PC-3 (cell line): ENCODE measurements at regions not wholly inside any gene's neighbourhood (a gene's known extent, or its start where the extent isn't known, plus 50 kb on each side); places are given as distances from the start of the nearest gene placed in this dataset.

Experiments used
- ATAC-seq: fragments of 200-7000 bp; cut with Tn5 transposase; 2 replicates; pipeline ENCODE4 v1.9.1; 2020; ENCODE audit warnings: mild to moderate bottlenecking, moderate library complexity
- BruUV-seq: library from RNA; stranded (reverse); fragments of 400-500 nt; replicated peaks from 2 replicates; lab custom pipeline; 2021; lab: Mats Ljungman, UMichigan
- CTCF ChIA-PET: fragments of 300-600 bp; sonication (Branson Sonifier 250); formaldehyde crosslinking; loops from one replicate; lab custom pipeline; 2022; ENCODE audit warnings: antibody characterized with exemption; lab: Charles Lee
- POLR2A ChIA-PET: fragments of 300-600 bp; sonication (Branson Sonifier 250); formaldehyde crosslinking; loops from one replicate; lab custom pipeline; 2022; ENCODE audit warnings: antibody characterized with exemption; ENCODE audit not compliant: unreplicated experiment; lab: Charles Lee
- DNase-seq: peaks from one replicate; pipeline ENCODE4 v3.0.0-alpha.2; 2015
- H2AFZ ChIP-seq: fragments of 300-600 bp; sonication (generic); 2 replicates; pipeline ENCODE4 v1.6.0; 2016; ENCODE audit warnings: antibody characterized with exemption, low read length
- H3F3A ChIP-seq: fragments of 300-600 bp; sonication (generic); one replicate; pipeline ENCODE4 v1.6.0; 2017; ENCODE audit warnings: antibody characterized with exemption, low read length, control low read depth, mild to moderate bottlenecking; ENCODE audit not compliant: unreplicated experiment
- H3K27ac ChIP-seq: fragments of 300-600 bp; sonication (generic); 2 replicates; pipeline ENCODE4 v1.5.1; 2016; ENCODE audit warnings: mild to moderate bottlenecking, low read length
- H3K27me3 ChIP-seq: fragments of 300-600 bp; sonication (generic); 2 replicates; pipeline ENCODE4 v1.6.1; 2016; ENCODE audit warnings: low read length, mixed read lengths
- H3K36me3 ChIP-seq: fragments of 300-600 bp; sonication (generic); 2 replicates; pipeline ENCODE4 v1.6.1; 2016; ENCODE audit warnings: low read depth, mixed run types, low read length, mixed read lengths
- H3K4me1 ChIP-seq: fragments of 300-600 bp; sonication (generic); 2 replicates; pipeline ENCODE4 v1.5.1; 2016; ENCODE audit warnings: low read length; ENCODE audit not compliant: insufficient read depth
- H3K4me2 ChIP-seq: fragments of 300-600 bp; sonication (generic); 2 replicates; pipeline ENCODE4 v1.6.0; 2016; ENCODE audit warnings: low read length
- H3K4me3 ChIP-seq: fragments of 300-600 bp; sonication (generic); 2 replicates; pipeline ENCODE4 v1.5.1; 2016; ENCODE audit warnings: mild to moderate bottlenecking, low read length, mixed read lengths
- H3K79me2 ChIP-seq: fragments of 300-600 bp; sonication (generic); 2 replicates; pipeline ENCODE4 v1.6.1; 2017; ENCODE audit warnings: low read length, mixed read lengths
- H3K9ac ChIP-seq: fragments of 300-600 bp; sonication (generic); 2 replicates; pipeline ENCODE4 v1.6.0; 2016; ENCODE audit warnings: mild to moderate bottlenecking, low read length
- H3K9me2 ChIP-seq: fragments of 300-600 bp; sonication (generic); replicated peaks from 2 replicates; pipeline ENCODE4 v1.6.1; 2016; ENCODE audit warnings: mixed run types, low read length, mixed read lengths
- H3K9me3 ChIP-seq: fragments of 300-600 bp; sonication (generic); 2 replicates; pipeline ENCODE4 v1.6.1; 2016; ENCODE audit warnings: low read length, mixed read lengths
- H4K20me1 ChIP-seq: fragments of 300-600 bp; sonication (generic); 2 replicates; pipeline ENCODE4 v1.6.1; 2016; ENCODE audit warnings: low read length, mixed read lengths
- CTCF ChIP-seq: fragments of 300-600 bp; sonication (generic); conservative IDR thresholded peaks from 2 replicates; pipeline ENCODE4 v1.5.1; 2017; ENCODE audit warnings: antibody characterized with exemption, low read depth, mild to moderate bottlenecking, low read length
- EZH2 ChIP-seq: fragments of 300-600 bp; sonication (generic); IDR thresholded peaks from one replicate; pipeline ENCODE4 v1.6.1; 2017; ENCODE audit warnings: antibody characterized with exemption, mild to moderate bottlenecking, low read length; ENCODE audit not compliant: unreplicated experiment
- EZH2phosphoT487 ChIP-seq: fragments of 300-600 bp; sonication (generic); IDR thresholded peaks from 2 replicates; pipeline ENCODE4 v1.6.1; 2018; ENCODE audit warnings: mild to moderate bottlenecking, antibody characterized with exemption, low read length, borderline replicate concordance
- intact Hi-C: fragments of 100-400 bp; cut with micrococcal nuclease; formaldehyde crosslinking; loops from 2 replicates; pipeline ENCODE4 v1.9.0; 2023

GRCh38 chr3:19002606-19003005 is 145.7 kb upstream of the KCNH8 start:
- intact Hi-C loops, result no loop called here
- H3K9me2 ChIP-seq, result no peaks in the 10 kb centered on the region
- DNase-seq, result no peak
- H3K36me3 ChIP-seq, result no peaks in the 10 kb centered on the region
- no peak for ATAC-seq
- H3K27ac ChIP-seq, result no peak overlapping the region
- BruUV-seq, result no TSS peak
- no peak overlapping the region for H3K4me3 ChIP-seq
- no peaks in the 10 kb centered on the region for H3K79me2 ChIP-seq
- no peaks in the 10 kb centered on the region for H4K20me1 ChIP-seq
- no peak for TF ChIP-seq EZH2
- no peak for TF ChIP-seq CTCF
- TF ChIP-seq EZH2phosphoT487, result no peak
- POLR2A ChIA-PET, result no interaction called here
- no peaks in the 10 kb centered on the region for H3K27me3 ChIP-seq
- H3K4me2 ChIP-seq, result no peak overlapping the region
- no peak overlapping the region for H3K9ac ChIP-seq
- H2AFZ ChIP-seq, result no peak overlapping the region
- H3F3A ChIP-seq, result no peaks in the 10 kb centered on the region
- CTCF ChIA-PET, result interaction anchor here (0.6 kb wide), 1 partner anchor 11 kb away, joined by 3 read pairs; no protein-coding TSS in a partner anchor
- no peaks in the 10 kb centered on the region for H3K9me3 ChIP-seq
- H3K4me1 ChIP-seq, result no peaks in the 10 kb centered on the region

DNA sequence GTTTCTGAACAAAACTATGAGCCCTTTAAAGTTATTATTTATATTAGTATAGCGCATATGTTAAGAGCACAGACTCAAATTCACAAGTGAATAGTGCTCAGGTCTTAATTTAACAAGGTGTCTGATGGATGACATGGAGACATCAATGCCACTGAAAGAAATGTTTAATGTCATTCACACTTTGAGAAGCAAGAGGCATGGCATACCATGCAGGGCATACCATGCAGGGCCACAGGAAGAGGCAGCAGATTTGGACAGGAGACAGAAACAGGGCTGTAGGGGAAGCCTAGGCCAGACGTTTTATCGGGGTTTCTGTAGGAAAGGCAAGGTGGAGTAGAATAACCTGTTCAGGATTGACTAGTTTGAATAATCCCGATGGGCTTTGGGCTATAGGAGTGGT is 150.2 kb upstream of the KCNH8 start:
- ATAC-seq, result no peak

More for the DNA sequence above, 150.2 kb upstream of the KCNH8 start:
- H3K27ac ChIP-seq, result no peak overlapping the region
- no peaks in the 10 kb centered on the region for H3K27me3 ChIP-seq
- no peak for DNase-seq
- POLR2A ChIA-PET, result no interaction called here
- H3K9me2 ChIP-seq, result no peaks in the 10 kb centered on the region
- TF ChIP-seq EZH2phosphoT487 (no peak), CTCF (no peak), EZH2 (no peak)
- H3F3A ChIP-seq, result no peaks in the 10 kb centered on the region
- H3K79me2 ChIP-seq, result no peaks in the 10 kb centered on the region
- no peak overlapping the region for H3K4me2 ChIP-seq
- no peak overlapping the region for H2AFZ ChIP-seq
- CTCF ChIA-PET, result no interaction called here
- no peaks in the 10 kb centered on the region for H3K36me3 ChIP-seq
- BruUV-seq, result no TSS peak
- no peak overlapping the region for H3K9ac ChIP-seq
- no peak overlapping the region for H3K4me3 ChIP-seq
- intact Hi-C loops, result no loop called here
- H3K4me1 ChIP-seq, result no peaks in the 10 kb centered on the region
- no peaks in the 10 kb centered on the region for H3K9me3 ChIP-seq
- no peaks in the 10 kb centered on the region for H4K20me1 ChIP-seq
